DND-41 (cell line): ENCODE measurements at regions not wholly inside any gene's neighbourhood (a gene's known extent, or its start where the extent isn't known, plus 50 kb on each side); places are given as distances from the start of the nearest gene placed in this dataset.
"Not testable (repeated sequence)": the region's sequence is repeated elsewhere in the genome, so short reads cannot be mapped to it uniquely, and the experiment has no call there.

ENCODE experiments used
- ATAC-seq: fragments of 200-7000 bp; cut with Tn5 transposase; 3 replicates; pipeline ENCODE4 v1.9.1; 2021; ENCODE audit warnings: low read depth; ENCODE audit not compliant: insufficient read depth
- DNase-seq: peaks from one replicate; pipeline ENCODE4 v3.0.0-alpha.2; 2020
- H2AFZ ChIP-seq: 2 replicates; pipeline ENCODE4 v1.6.0; 2012; ENCODE audit warnings: low read depth, low read length
- H3K27ac ChIP-seq: 2 replicates; pipeline ENCODE4 v1.5.1; 2012; ENCODE audit warnings: low read length, inconsistent platforms
- H3K27me3 ChIP-seq: fragments of 200-600 bp; sonication (generic); 2 replicates; pipeline ENCODE4 v1.6.0; 2012; ENCODE audit warnings: low read length, mild to moderate bottlenecking, inconsistent platforms; ENCODE audit not compliant: insufficient read depth, poor library complexity
- H3K36me3 ChIP-seq: 2 replicates; pipeline ENCODE4 v1.5.1; 2012; ENCODE audit warnings: low read length, inconsistent platforms; ENCODE audit not compliant: insufficient read depth
- H3K4me1 ChIP-seq: 2 replicates; pipeline ENCODE4 v1.5.1; 2012; ENCODE audit warnings: mild to moderate bottlenecking, low read length; ENCODE audit not compliant: insufficient read depth
- H3K4me2 ChIP-seq: 2 replicates; pipeline ENCODE4 v1.6.0; 2012; ENCODE audit warnings: mild to moderate bottlenecking, moderate library complexity, low read length, inconsistent platforms; ENCODE audit not compliant: insufficient read depth
- H3K4me3 ChIP-seq, 2 experiments: fragments of 200-600 bp in 1 of 2; shearing (Covaris generic) in 1 of 2; 2 replicates each; pipeline ENCODE4 v1.5.1; 2012 to 2016; ENCODE audit warnings: inconsistent platforms in 2 of 2, low read length in 2 of 2, mild to moderate bottlenecking in 2 of 2, low read depth in 1 of 2, moderate library complexity in 1 of 2
- H3K79me2 ChIP-seq: 2 replicates; pipeline ENCODE4 v1.6.0; 2012; ENCODE audit warnings: low read length, inconsistent platforms; ENCODE audit not compliant: insufficient read depth
- H3K9ac ChIP-seq: 2 replicates; pipeline ENCODE4 v1.6.0; 2012; ENCODE audit warnings: low read depth, mild to moderate bottlenecking, inconsistent platforms, low read length, moderate library complexity
- H3K9me3 ChIP-seq: 2 replicates; pipeline ENCODE4 v1.5.1; 2012; ENCODE audit warnings: low read length, moderate library complexity, mild to moderate bottlenecking, inconsistent platforms; ENCODE audit not compliant: insufficient read depth, severe bottlenecking
- H4K20me1 ChIP-seq: 2 replicates; pipeline ENCODE4 v1.6.0; 2012; ENCODE audit warnings: low read length; ENCODE audit not compliant: insufficient read depth

GRCh38 chr17:45601013-45601412 is 110.5 kb upstream of the PLEKHM1 start:
- not testable (repeated sequence) for ATAC-seq, H3K79me2 ChIP-seq, H3K36me3 ChIP-seq, H2AFZ ChIP-seq, H3K4me2 ChIP-seq, H3K27me3 ChIP-seq, H4K20me1 ChIP-seq, DNase-seq, H3K4me1 ChIP-seq, H3K9me3 ChIP-seq, H3K27ac ChIP-seq, H3K9ac ChIP-seq, H3K4me3 ChIP-seq

- H3K36me3 ChIP-seq, H4K20me1 ChIP-seq, H3K79me2 ChIP-seq: not testable (repeated sequence)
These were observed 111.4 kb upstream of the PLEKHM1 start for GRCh38 chr17:45601605-45602539.

GRCh38 chr17:45605751-45606150 is 115.2 kb upstream of the PLEKHM1 start:
- not testable (repeated sequence) for H3K27me3 ChIP-seq, H3K79me2 ChIP-seq, H3K9ac ChIP-seq, DNase-seq, ATAC-seq, H3K4me2 ChIP-seq, H3K4me1 ChIP-seq, H3K4me3 ChIP-seq, H3K36me3 ChIP-seq, H4K20me1 ChIP-seq, H3K9me3 ChIP-seq, H2AFZ ChIP-seq, H3K27ac ChIP-seq

More at GRCh38 chr17:45601605-45602539, 111.4 kb upstream of the PLEKHM1 start:
- not testable (repeated sequence) for H3K27me3 ChIP-seq, H2AFZ ChIP-seq, H3K27ac ChIP-seq, H3K4me3 ChIP-seq, H3K4me2 ChIP-seq, H3K4me1 ChIP-seq, H3K9ac ChIP-seq, ATAC-seq, DNase-seq, H3K9me3 ChIP-seq

GRCh38 chr17:45619984-45620405 is 129.5 kb upstream of the PLEKHM1 start:
- not testable (repeated sequence) for H3K79me2 ChIP-seq, H3K36me3 ChIP-seq, H3K27ac ChIP-seq, H4K20me1 ChIP-seq, H3K4me1 ChIP-seq, H3K27me3 ChIP-seq, H3K9me3 ChIP-seq
- DNase-seq (peak; percentile 91), ATAC-seq (peak; percentile 100)
- Histone ChIP-seq H2AFZ (peak overlapping the region; percentile 70), H3K4me2 (peak overlapping the region; percentile 69), H3K4me3 (peak overlapping the region; percentile 30 to 53; a peak in 3 of 4 replicates), H3K9ac (peak overlapping the region; percentile 52; the same call in 1 of the 2 replicates)

DNA sequence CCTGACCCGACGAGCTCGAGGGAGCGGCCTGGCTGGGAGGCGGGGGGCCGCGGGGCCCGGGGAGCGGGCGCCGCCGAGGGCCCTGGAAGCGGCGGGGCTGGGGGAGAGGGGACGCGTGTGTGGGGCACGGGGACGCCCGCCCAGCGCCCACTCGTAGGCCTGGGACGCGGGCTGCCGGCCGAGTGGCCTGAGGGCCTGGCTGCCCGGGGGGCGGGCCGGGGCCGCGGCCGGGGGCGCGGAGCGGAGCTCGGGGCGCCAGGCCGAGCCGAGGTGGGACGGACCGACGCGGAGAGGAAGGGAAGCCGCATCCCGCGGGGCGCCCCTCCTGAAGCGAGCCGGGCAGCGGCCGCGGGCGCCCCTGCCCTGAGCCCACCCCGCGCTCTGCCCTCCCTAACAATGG is 129.9 kb upstream of the PLEKHM1 start:
- H4K20me1 ChIP-seq, H3K27ac ChIP-seq: not testable (repeated sequence)
- peak; percentile 65 for ATAC-seq

DNA sequence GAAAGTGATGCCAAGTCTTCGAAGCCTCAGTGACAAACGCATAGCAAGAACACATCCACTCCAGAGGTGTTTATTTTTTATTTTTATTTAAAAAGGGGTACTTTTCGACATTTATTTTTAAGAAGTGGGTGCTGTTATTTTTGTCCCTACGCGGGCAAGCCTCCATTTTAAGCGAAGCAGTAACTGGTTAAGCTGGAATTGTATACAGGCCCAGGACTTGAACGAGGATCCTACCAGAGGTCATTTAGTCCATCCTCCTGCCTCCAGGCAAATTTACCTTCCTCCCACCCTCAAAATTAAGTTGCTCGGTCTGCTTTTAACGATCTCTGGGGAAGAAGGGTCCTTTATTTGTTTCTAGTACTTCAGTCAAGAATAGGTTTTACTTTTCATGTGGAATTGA is 130.6 kb upstream of the PLEKHM1 start:
- not testable (repeated sequence) for H3K9me3 ChIP-seq, ATAC-seq, H4K20me1 ChIP-seq, H3K4me3 ChIP-seq, H3K9ac ChIP-seq, H3K36me3 ChIP-seq, H3K27ac ChIP-seq, DNase-seq, H3K27me3 ChIP-seq, H3K4me1 ChIP-seq, H3K79me2 ChIP-seq, H2AFZ ChIP-seq
- H3K4me2 ChIP-seq = peak overlapping the region; percentile 42

More for the DNA sequence above, 129.9 kb upstream of the PLEKHM1 start:
- not testable (repeated sequence) for DNase-seq, H3K27me3 ChIP-seq, H3K79me2 ChIP-seq, H3K9me3 ChIP-seq, H3K36me3 ChIP-seq, H3K4me1 ChIP-seq
- H3K4me2 ChIP-seq = peak overlapping the region; percentile 69
- 0 out of 2 replicates have a peak overlapping the region, but pooled peaks have one; percentile 56 for H2AFZ ChIP-seq
- peak overlapping the region; percentile 52 for H3K9ac ChIP-seq
- H3K4me3 ChIP-seq = peak overlapping the region; percentile 30 to 53; a peak in 3 of 4 replicates

DNA sequence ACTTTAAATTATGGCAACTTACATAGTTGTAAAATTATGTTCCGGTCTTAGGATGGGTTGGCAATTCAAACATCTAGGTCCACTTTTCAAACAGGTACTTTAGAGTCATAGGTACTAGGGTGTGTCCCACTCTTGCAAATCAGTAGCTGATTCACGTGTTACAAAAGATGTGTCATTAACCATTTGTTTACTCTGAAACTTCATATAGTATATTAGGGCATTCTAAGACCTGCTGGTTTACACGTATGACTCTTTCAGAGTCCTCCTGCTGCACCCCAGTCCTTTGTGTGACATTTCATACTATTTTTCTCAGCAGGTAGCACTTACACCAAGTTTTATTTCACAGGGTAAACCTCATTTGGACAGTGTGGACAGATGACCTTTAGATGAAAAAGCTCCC is 131.8 kb upstream of the PLEKHM1 start:
- H3K4me3 ChIP-seq, H2AFZ ChIP-seq: not testable (repeated sequence)

More for the DNA sequence above, 131.8 kb upstream of the PLEKHM1 start:
- not testable (repeated sequence) for H3K27ac ChIP-seq, H3K4me1 ChIP-seq, H3K27me3 ChIP-seq, DNase-seq, H3K9ac ChIP-seq, H4K20me1 ChIP-seq, H3K4me2 ChIP-seq, H3K9me3 ChIP-seq, H3K79me2 ChIP-seq, H3K36me3 ChIP-seq, ATAC-seq
